Spleen (tissue), 11 donors: ENCODE measurements at regions not wholly inside any gene's neighbourhood (a gene's known extent, or its start where the extent isn't known, plus 50 kb on each side); places are given as distances from the start of the nearest gene placed in this dataset.

Experiments
- DNase-seq: peaks from one replicate; pipeline ENCODE4 v3.0.0-alpha.2; 2020
- H3K27ac ChIP-seq, 8 donors: fragments of 200-600 bp; sonication (generic) in 7 of 8; 1 replicate in 4 of 8; 2 replicates in 4 of 8; pipeline versions ENCODE4 v1.5.0 to v1.8.0; 2016 to 2021; ENCODE audit warnings: inconsistent platforms in 4 of 8, mild to moderate bottlenecking in 4 of 8, moderate library complexity in 1 of 8
- H3K27me3 ChIP-seq, 7 donors: fragments of 200-600 bp; sonication (generic) in 6 of 7; replicated peaks in 1 of 7; 1 replicate in 4 of 7; 2 replicates in 3 of 7; pipeline versions ENCODE4 v1.5.0 to v1.8.0; 2016 to 2021; ENCODE audit warnings: inconsistent platforms in 3 of 7, mild to moderate bottlenecking in 1 of 7
- H3K36me3 ChIP-seq, 6 donors: fragments of 200-600 bp; sonication (generic) in 5 of 6; 1 replicate in 4 of 6; 2 replicates in 2 of 6; pipeline versions ENCODE4 v1.5.0 to v1.8.0; 2016 to 2021; ENCODE audit warnings: inconsistent platforms in 2 of 6
- H3K4me1 ChIP-seq, 6 donors: fragments of 200-600 bp; sonication (generic) in 5 of 6; 1 replicate in 3 of 6; 2 replicates in 3 of 6; pipeline versions ENCODE4 v1.5.0 to v1.8.0; 2016 to 2021; ENCODE audit warnings: inconsistent platforms in 3 of 6
- H3K4me3 ChIP-seq, 8 donors: fragments of 200-600 bp; sonication (generic) in 7 of 8; 1 replicate in 4 of 8; 2 replicates in 4 of 8; pipeline versions ENCODE4 v1.5.0 to v1.8.0; 2016 to 2021; ENCODE audit warnings: inconsistent platforms in 4 of 8, mild to moderate bottlenecking in 4 of 8, moderate library complexity in 2 of 8
- H3K9me3 ChIP-seq, 8 donors: fragments of 200-600 bp; sonication (generic) in 7 of 8; 1 replicate in 4 of 8; 2 replicates in 4 of 8; pipeline versions ENCODE4 v1.5.0 to v1.8.0; 2016 to 2021; ENCODE audit warnings: inconsistent platforms in 4 of 8
- CTCF ChIP-seq, 11 experiments: fragments of 200-600 bp in 7 of 11; fragments of 450-650 bp in 4 of 11; sonication (generic) in 4 of 11; IDR thresholded peaks in 8 of 11; conservative IDR thresholded peaks in 3 of 11; 1 replicate in 7 of 11; 2 replicates in 4 of 11; pipeline versions ENCODE4 v1.4.0 to v1.8.0; 2016 to 2021; ENCODE audit warnings: antibody characterized with exemption in 11 of 11, inconsistent platforms in 4 of 11, mild to moderate bottlenecking in 1 of 11
- POLR2A ChIP-seq, 3 donors: fragments of 450-650 bp; IDR thresholded peaks; one replicate each; pipeline ENCODE4 v1.5.1; 2017; ENCODE audit warnings: antibody characterized with exemption in 3 of 3, mild to moderate bottlenecking in 1 of 3
- POLR2AphosphoS5 ChIP-seq, 3 donors: sonication (generic); formaldehyde crosslinking; IDR thresholded peaks; one replicate each; pipeline ENCODE4 v1.5.1; 2017; ENCODE audit warnings: antibody characterized with exemption in 3 of 3
- WGBS, 5 donors: extraction: QIAGEN DNeasy Blood & Tissue Kit in 3 of 5; methylation state at CpG; one replicate each; pipeline versions ENCODE4 v1.1.5 to v1.1.7; 2013 to 2018; 5-methylcytosine and 5-hydroxymethylcytosine counted together
- intact Hi-C: fragments of 100-400 bp; cut with DNase I; formaldehyde crosslinking; loops from one replicate; pipeline ENCODE4 v1.15.0; 2023; ENCODE audit warnings: low total_unique reads
- donor health status: healthy with polysubstance abuse.
- donor health status: DM: no; HTN: no; CAD: no; lungs with moderate emphysema.
- donor health status: DM: no; HTN: no; CAD: no.
- donor health status: Bipolar disorder and iron deficiency.
- donor health status: healthy.
- donor health status: DM: no; HTN: no; CAD: no.
- donor health status: DM: yes; HTN: yes; CAD: no.

DNA sequence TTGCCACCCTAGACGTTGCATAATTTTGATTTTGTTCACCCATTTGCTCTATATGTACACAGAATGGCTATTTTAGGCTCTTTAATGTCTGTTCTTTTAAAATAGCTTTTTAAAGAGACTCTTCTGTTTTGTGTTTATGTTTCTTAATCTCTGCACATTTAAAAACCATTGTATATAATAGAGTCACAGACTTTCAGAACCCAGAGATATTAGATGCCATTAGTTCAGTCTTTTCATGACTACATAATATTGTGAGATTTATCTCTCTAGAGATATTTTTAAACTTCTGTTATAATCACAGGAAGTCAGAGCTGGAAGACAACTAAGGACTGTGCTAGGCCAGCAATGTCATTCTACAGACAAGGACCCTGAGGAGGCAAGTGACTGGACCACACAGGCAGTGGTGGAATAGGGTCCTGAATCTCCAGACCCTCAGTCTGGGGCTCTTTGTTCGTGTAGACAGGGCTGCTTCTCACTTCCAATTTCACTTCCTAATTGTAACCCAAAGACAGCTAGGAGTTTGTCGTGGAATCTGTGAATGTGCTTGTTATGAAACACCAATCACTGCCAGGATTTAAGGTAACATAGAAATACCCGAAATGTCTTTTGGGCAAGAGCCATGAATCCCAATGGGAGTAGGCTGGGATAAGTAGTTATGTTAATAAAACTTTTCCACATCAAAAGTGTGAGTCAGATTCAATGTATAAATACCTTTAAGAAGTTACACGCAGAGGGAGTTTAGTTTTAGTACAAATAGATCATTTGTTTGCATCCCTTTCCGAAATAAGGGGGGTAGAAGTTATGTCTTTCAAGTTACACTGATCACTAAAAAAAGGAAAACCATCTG, 165.2 kb upstream of the ROPN1 start:
- H3K27me3 ChIP-seq, result no peaks in the 10 kb centered on the region
- 51 to 70% (median 61%) methylated on average over 6 of the region's 6 CpGs for WGBS, 5 donors
- no peaks in the 10 kb centered on the region for H3K36me3 ChIP-seq
- intact Hi-C loops, result no loop called here
- H3K9me3 ChIP-seq, result no peaks in the 10 kb centered on the region
- peak overlapping the region in 5 of 8 donors; percentile 7 to 55 (median 32) for H3K27ac ChIP-seq
- H3K4me1 ChIP-seq, result peaks cover 3 to 26% (median 14%) of the 10 kb centered on the region in 6 donors
- no peak overlapping the region for H3K4me3 ChIP-seq
- DNase-seq, result no peak
- no peak for TF ChIP-seq POLR2A (IDR thresholded peaks at IDR 0.05)

DNA sequence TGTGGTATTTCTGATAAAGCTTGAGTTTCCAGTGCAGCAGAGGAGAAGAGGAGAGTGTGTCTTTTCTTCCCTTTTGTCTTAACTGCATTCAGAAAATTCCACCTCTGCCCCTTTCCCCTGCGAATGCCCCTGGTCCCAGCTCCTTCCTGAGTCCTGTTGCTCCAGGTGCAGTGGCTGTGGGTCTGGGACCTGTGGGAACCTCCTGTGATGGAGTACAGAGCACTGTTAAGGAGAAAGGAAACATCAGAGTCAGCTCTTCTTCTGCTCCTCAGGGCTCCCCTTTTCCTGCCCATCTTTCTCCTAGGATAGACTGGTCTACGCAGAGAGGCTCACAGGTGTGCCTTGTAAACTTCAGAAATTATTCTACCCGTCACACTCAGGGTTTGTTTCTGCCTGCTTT, 165.8 kb upstream of the ROPN1 start:
- H3K36me3 ChIP-seq, result no peaks in the 10 kb centered on the region
- DNase-seq, result no peak
- WGBS, 5 donors, result 43 to 62% (median 56%) methylated on average over 3 of the region's 3 CpGs
- peaks cover 3 to 26% (median 14%) of the 10 kb centered on the region in 6 donors for H3K4me1 ChIP-seq
- H3K27ac ChIP-seq, result peak overlapping the region in 4 of 8 donors; percentile 28 to 55 (median 32)
- TF ChIP-seq POLR2AphosphoS5 (IDR thresholded peaks at IDR 0.05) (no peak), CTCF (IDR thresholded peaks at IDR 0.05 in 8 of 11, conservative IDR thresholded peaks at IDR 0.05 in 3 of 11) (no peak), POLR2A (IDR thresholded peaks at IDR 0.05) (no peak)
- H3K9me3 ChIP-seq, result no peaks in the 10 kb centered on the region
- H3K27me3 ChIP-seq, result no peaks in the 10 kb centered on the region
- no peak overlapping the region for H3K4me3 ChIP-seq
- intact Hi-C loops, result no loop called here

DNA sequence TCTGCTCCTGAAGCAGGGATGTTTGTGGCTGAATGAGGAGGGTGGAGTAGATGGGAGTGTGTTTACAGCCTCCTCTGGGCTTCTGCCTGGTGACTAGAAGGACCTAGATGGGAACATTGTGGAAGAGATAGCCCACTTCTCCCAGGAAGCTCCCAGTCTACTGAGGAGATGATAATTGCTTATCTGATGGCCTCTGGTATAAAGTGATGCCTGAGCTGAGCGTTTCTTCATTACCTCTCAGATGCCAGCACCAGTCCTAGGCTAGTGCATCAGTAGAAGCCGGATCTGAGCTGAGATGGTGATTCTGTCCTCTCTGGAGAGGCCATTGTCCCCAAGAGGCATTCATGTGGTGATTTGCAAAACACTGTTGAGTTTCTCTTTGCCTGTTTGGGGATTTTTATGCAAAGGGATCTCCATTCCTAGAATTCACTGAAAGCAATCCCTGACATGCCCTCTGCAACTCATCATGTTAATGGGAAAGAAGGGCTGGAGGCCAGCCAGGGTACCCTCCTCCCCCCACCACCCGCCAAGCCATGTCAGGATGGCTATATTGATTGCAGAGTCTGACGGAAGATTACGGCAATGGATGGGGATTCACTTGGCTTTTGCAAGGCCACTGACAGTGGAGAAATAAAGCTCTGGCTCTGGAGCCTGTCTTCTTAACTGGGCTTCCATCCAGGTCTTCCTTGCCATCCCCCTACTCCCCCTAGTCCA, 166.4 kb upstream of the ROPN1 start:
- Histone ChIP-seq H3K36me3 (no peaks in the 10 kb centered on the region), H3K9me3 (no peaks in the 10 kb centered on the region), H3K27ac (peak overlapping the region in 5 of 8 donors; percentile 22 to 55 (median 32)), H3K4me1 (peaks cover 3 to 26% (median 14%) of the 10 kb centered on the region in 6 donors), H3K27me3 (no peaks in the 10 kb centered on the region), H3K4me3 (no peak overlapping the region)
- DNase-seq, result no peak
- intact Hi-C loops, result no loop called here
- 63 to 80% (median 71%) methylated on average over 5 of the region's 5 CpGs for WGBS, 5 donors
- TF ChIP-seq POLR2AphosphoS5 (IDR thresholded peaks at IDR 0.05) (peak in 2 of 3 donors; percentile 44 to 76), CTCF (IDR thresholded peaks at IDR 0.05 in 8 of 11, conservative IDR thresholded peaks at IDR 0.05 in 3 of 11) (no peak)

DNA sequence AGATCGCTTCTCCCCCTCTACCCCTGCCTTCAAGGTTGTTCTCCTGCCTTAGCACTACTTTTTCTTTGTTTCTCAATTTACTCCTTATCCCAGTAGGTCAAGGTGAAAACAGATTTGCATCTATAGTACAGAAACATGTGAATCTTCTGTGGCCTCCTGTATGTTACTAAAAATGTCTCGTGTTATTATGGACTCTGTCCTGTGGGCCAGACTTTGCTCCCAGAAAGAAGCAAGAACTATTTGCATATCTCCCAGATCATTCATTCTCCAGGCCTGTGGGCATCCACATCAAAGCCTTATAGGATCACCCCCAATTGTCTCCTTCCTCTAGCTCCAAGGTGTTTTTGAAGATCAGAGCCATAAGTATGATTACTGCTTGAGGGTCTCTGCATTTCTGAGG, 169.5 kb upstream of the ROPN1 start:
- intact Hi-C loops, result no loop called here
- Histone ChIP-seq H3K27ac (no peak overlapping the region), H3K4me1 (peaks cover 3 to 25% (median 12%) of the 10 kb centered on the region in 6 donors), H3K36me3 (no peaks in the 10 kb centered on the region), H3K4me3 (no peak overlapping the region), H3K27me3 (no peaks in the 10 kb centered on the region), H3K9me3 (no peaks in the 10 kb centered on the region)
- DNase-seq, result no peak
- TF ChIP-seq POLR2AphosphoS5 (IDR thresholded peaks at IDR 0.05) (no peak), CTCF (IDR thresholded peaks at IDR 0.05 in 8 of 11, conservative IDR thresholded peaks at IDR 0.05 in 3 of 11) (no peak), POLR2A (IDR thresholded peaks at IDR 0.05) (no peak)
- 87 to 97% (median 93%) methylated on average over 2 of the region's 2 CpGs for WGBS, 5 donors
